ENCODE measurements at regions not wholly inside any gene's neighbourhood (a gene's known extent, or its start where the extent isn't known, plus 50 kb on each side); places are given as distances from the start of the nearest gene placed in this dataset.

- Histone ChIP-seq H3K4me1 (no peaks in the 10 kb centered on the region), H3K27ac (no peak overlapping the region), H3K4me3 (replicated peaks in 1 of 3) (no peak overlapping the region), H3K9me3 (no peaks in the 10 kb centered on the region), H3K27me3 (no peaks in the 10 kb centered on the region), H3K36me3 (no peaks in the 10 kb centered on the region)
- no peak for DNase-seq
- intact Hi-C loops (cut with DNase I): no loop called here
- TF ChIP-seq POLR2A (IDR thresholded peaks at IDR 0.05) (no peak), CTCF (IDR thresholded peaks at IDR 0.05) (no peak)
- 86 to 91% methylated on average over 10 to 11 of the region's 11 CpGs for WGBS, 2 donors
These were observed 209.2 kb upstream of the APCDD1 start for GRCh38 chr18:10245031-10245845.

GRCh38 chr18:10245846-10246175, 208.6 kb upstream of the APCDD1 start:
- intact Hi-C loops (cut with DNase I): no loop called here
- H3K36me3 ChIP-seq: no peaks in the 10 kb centered on the region
- no peak for DNase-seq
- H3K4me3 ChIP-seq (replicated peaks in 1 of 3): no peak overlapping the region
- no peaks in the 10 kb centered on the region for H3K4me1 ChIP-seq
- no peaks in the 10 kb centered on the region for H3K27me3 ChIP-seq
- TF ChIP-seq CTCF (IDR thresholded peaks at IDR 0.05) (no peak), POLR2A (IDR thresholded peaks at IDR 0.05) (no peak)
- 86 to 94% methylated on average over 6 of the region's 6 CpGs for WGBS, 2 donors
- no peaks in the 10 kb centered on the region for H3K9me3 ChIP-seq
- H3K27ac ChIP-seq: no peak overlapping the region

- Histone ChIP-seq H3K9me3 (no peaks in the 10 kb centered on the region), H3K36me3 (no peaks in the 10 kb centered on the region), H3K27ac (no peak overlapping the region), H3K27me3 (no peaks in the 10 kb centered on the region), H3K4me3 (replicated peaks in 1 of 3) (no peak overlapping the region), H3K4me1 (no peaks in the 10 kb centered on the region)
- no peak for TF ChIP-seq CTCF (IDR thresholded peaks at IDR 0.05)
- no peak for TF ChIP-seq POLR2A (IDR thresholded peaks at IDR 0.05)
- 44 to 53% methylated on average over 21 of the region's 21 CpGs for WGBS, 2 donors
- intact Hi-C loops (cut with DNase I): no loop called here
- DNase-seq: no peak
These were observed 207.3 kb upstream of the APCDD1 start for GRCh38 chr18:10247021-10247741.

GRCh38 chr18:10247742-10248082, 206.7 kb upstream of the APCDD1 start:
- no peak overlapping the region for H3K4me3 ChIP-seq (replicated peaks in 1 of 3)
- no peaks in the 10 kb centered on the region for H3K9me3 ChIP-seq
- H3K27ac ChIP-seq: no peak overlapping the region
- H3K4me1 ChIP-seq: no peaks in the 10 kb centered on the region
- intact Hi-C loops (cut with DNase I): no loop called here
- no peaks in the 10 kb centered on the region for H3K27me3 ChIP-seq
- no peaks in the 10 kb centered on the region for H3K36me3 ChIP-seq
- WGBS, 2 donors: 48 to 53% methylated on average over 10 of the region's 10 CpGs
- DNase-seq: no peak
- no peak for TF ChIP-seq CTCF (IDR thresholded peaks at IDR 0.05)
- TF ChIP-seq POLR2A (IDR thresholded peaks at IDR 0.05): no peak

GRCh38 chr18:10248738-10249137, 205.7 kb upstream of the APCDD1 start:
- H3K9me3 ChIP-seq: no peaks in the 10 kb centered on the region
- intact Hi-C loops (cut with DNase I): no loop called here

More at GRCh38 chr18:10248738-10249137, 205.7 kb upstream of the APCDD1 start:
- Histone ChIP-seq H3K27ac (no peak overlapping the region), H3K4me3 (replicated peaks in 1 of 3) (no peak overlapping the region), H3K36me3 (no peaks in the 10 kb centered on the region), H3K27me3 (no peaks in the 10 kb centered on the region), H3K4me1 (no peaks in the 10 kb centered on the region)
- no peak for DNase-seq
- TF ChIP-seq POLR2A (IDR thresholded peaks at IDR 0.05): no peak
- TF ChIP-seq CTCF (IDR thresholded peaks at IDR 0.05): no peak
- 93 to 97% methylated on average over 5 of the region's 5 CpGs for WGBS, 2 donors
